Globus pallidus (tissue), 1 donor: ENCODE measurements at regions not wholly inside any gene's neighbourhood (a gene's known extent, or its start where the extent isn't known, plus 50 kb on each side); places are given as distances from the start of the nearest gene placed in this dataset.
"Not testable (repeated sequence)": the region's sequence is repeated elsewhere in the genome, so short reads cannot be mapped to it uniquely, and the experiment has no call there.

Source experiments
- DNase-seq: peaks from one replicate; pipeline ENCODE4 v3.0.0-alpha.2; 2015; ENCODE audit warnings: low spot score

DNA sequence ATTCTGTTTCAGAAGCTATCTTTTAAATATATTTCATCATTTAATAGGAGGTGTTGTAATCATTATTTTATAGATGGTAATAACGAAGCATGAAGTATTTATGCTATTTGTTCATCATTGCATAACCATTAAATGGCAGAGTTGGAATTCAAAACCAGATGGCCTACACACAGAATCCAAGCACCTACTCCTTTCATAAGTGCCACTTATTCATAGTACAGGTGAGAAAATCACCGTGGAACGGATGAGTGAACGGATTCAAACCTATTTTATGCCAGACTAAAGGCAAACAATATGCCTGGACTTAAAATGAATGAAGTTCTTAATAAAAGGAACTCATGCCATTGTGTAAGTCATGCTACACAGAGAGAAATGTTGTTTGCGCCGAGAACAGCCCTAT is 397.9 kb upstream of the ADGRB3 start:
- DNase-seq = no peak

DNA sequence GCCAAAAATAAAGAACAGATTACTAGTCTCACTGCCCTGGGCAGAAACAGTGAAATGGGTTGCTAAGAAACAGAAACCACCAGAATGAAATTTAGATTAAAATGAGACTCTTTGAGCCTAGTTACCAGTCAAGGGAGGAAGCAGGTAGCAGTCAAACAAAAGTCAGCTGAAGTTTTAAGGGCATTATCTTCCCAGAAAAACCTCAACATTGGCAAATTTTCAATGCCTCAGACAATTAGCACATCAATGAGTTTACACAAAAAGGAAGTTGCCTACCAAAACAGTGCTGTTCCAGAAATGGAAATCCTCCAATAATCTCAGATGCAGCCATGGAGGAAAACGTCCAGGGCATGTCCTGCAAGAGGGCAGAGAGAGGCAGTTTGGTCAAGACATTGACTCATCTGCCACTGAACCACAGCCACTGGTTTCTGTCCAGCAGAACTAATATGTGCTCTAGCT is 399.7 kb upstream of the ADGRB3 start:
- peak; percentile 20 for DNase-seq

GRCh38 chr6:68233623-68234022 is 401.5 kb upstream of the ADGRB3 start:
- DNase-seq = no peak

- no peak for DNase-seq
Observed at GRCh38 chr6:68229566-68229965, 405.5 kb upstream of the ADGRB3 start.

DNA sequence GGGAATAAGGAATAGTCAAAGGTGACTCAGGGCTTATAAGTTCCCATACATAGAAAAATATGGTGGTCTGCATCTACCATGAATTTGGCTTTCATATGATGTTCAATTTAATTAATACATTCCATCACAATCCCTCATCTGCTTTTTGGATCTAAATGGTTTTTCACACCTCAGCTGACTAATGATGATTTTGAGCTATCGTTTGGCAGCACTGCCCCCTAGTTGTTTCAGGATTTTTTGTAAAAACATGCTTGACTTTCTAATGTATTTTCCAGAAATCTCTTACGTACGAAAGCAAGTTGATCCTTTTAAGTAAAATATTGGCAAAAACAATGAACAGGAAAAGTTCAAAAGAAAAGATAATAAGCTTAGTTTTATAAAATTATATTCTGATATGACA is 408.6 kb upstream of the ADGRB3 start:
- peak; percentile 8 for DNase-seq

DNA sequence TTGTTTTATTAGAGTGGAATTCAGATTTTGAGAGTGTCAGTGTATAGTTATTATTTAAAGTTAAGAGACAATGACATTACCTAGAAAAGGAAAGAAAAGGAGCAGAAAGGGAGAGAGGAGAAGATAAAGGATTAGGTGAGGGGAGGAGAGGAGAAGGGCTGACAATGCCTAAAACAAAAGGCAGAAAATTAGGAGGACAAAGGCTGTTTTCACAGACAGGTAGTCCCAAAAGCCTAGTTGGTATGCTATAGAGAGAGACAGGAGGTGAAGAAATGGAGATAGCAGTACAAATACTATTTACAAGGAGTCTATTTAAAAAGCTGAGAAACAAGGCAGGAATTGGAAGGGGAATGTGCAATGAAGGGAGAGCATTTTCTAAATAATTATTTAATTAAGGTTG is 409.4 kb upstream of the ADGRB3 start:
- DNase-seq = no peak

- no peak for DNase-seq
Observed at GRCh38 chr6:68211242-68211795, 423.8 kb upstream of the ADGRB3 start.

- not testable (repeated sequence) for DNase-seq
Observed at GRCh38 chr6:68207612-68208011, 427.5 kb upstream of the ADGRB3 start.

- DNase-seq = no peak
Observed at GRCh38 chr6:68200929-68201328, 434.2 kb upstream of the ADGRB3 start.

GRCh38 chr6:68197356-68197755 is 437.7 kb upstream of the ADGRB3 start:
- no peak for DNase-seq

- DNase-seq = no peak
Observed at GRCh38 chr6:68196645-68197044, 438.4 kb upstream of the ADGRB3 start.

- not testable (repeated sequence) for DNase-seq
Observed at GRCh38 chr6:68195753-68196152, 439.3 kb upstream of the ADGRB3 start.

- DNase-seq = no peak
Observed at GRCh38 chr6:68194846-68195478, 440.1 kb upstream of the ADGRB3 start.

GRCh38 chr6:68192988-68193387 is 442.1 kb upstream of the ADGRB3 start:
- DNase-seq = no peak

DNA sequence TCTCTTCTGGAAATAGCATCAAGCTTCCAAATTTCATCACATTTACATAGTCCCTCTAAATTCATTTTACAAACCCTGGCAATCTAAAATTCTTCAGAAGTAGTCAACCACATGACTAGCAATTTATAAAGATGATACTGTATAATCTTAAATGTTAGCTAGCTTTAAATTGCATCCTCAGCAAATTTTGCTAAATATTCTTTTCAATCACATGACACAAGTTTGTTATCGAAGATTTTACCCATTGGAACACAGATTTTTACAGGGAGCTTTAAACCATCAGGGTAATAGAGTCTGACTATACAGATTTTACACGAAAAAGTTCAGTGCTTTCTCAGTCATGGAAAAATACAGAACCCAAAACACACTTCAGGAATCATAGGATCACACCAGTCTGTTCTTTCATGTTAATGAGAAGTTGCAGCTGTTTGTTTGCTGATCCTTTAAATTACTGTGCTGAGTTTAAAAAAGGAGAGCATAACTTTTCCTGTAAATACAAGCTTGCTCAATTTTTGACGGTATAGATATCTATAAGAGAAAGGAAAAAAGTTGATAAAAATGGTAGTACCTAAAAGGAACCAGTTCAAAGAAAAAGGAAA is 445.8 kb upstream of the ADGRB3 start:
- no peak for DNase-seq

GRCh38 chr6:68186870-68187269 is 448.2 kb upstream of the ADGRB3 start:
- no peak for DNase-seq

GRCh38 chr6:68182386-68182785 is 452.7 kb upstream of the ADGRB3 start:
- DNase-seq = no peak

- DNase-seq = not testable (repeated sequence)
Observed at GRCh38 chr6:68181027-68181426, 454.1 kb upstream of the ADGRB3 start.

- no peak for DNase-seq
Observed at GRCh38 chr6:68173616-68174015, 461.5 kb upstream of the ADGRB3 start.

DNA sequence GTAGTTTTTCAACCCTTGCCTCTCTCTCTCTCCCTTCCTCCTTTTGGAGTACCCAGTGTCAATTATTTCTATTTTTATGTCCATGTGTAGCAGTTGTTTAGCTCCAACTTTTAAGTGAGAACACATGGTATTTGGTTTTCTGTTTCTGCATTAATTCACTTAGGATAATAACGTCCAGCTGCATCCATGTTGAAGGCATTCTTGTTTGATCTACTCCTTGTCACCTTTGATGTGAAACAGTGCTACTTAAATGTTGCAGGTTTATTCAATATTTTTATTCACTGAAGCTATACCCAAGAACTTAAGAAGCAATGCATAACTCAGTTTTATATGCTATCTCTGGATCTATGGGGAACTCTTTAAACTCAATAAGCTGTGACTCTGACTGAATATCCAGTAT is 465.2 kb upstream of the ADGRB3 start:
- no peak for DNase-seq

DNA sequence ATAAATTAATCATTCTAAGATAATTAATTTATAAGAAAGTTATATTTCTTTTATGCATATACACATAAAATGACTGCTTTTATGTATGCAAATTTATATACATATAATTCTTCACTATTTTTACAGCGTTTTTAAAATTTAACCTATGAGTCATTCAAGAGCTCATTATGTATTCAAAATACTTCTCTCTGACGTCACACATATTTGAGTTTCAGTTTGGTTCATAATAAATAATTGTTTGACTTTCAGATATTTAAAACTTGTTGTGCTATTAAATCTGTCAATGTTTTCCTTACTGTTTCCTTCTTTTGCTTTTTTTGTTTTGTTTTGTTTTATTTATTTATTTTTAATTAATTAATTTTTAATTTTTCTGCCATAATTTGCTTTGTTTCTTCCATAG is 467.5 kb upstream of the ADGRB3 start:
- DNase-seq = no peak

DNA sequence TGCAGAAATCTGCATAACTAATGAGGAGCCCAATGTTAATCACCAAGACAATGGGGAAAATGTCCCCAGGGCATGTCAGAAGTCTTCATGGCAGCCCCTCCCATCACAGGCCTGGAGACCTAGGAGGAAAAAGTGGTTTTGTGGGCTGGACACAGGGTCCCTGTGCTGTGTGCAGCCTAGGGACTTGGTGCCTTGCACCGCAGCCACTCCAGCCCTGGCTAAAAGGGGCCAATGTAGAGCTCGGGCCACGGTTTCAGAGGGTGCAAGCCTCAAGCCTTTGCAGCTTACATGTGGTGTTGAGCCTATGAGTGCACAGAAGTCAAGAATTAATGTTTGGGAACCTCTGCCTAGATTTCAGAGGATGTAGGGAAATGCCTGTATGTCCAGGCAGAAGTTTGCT is 474.3 kb upstream of the ADGRB3 start:
- DNase-seq = not testable (repeated sequence)

- no peak for DNase-seq
Observed at GRCh38 chr6:68160348-68160747, 474.7 kb upstream of the ADGRB3 start.

DNA sequence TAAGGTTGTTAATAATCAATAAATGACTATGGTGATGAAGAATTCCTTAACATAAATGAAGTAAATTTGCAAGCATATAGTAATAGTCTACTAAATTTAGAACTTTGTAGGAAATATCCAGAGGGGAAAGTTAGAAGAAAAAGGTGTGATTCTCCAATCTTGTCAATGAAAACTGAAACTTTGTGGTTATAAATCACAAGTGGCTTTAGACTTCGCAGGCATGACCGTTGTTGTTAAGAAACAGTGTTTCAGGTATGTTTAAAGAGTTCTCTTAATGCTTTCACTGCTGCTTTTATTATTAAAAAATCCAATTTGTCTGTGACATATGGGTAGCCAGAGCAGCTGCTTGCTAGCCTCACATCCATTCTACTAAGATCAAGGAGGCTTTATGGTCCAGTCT is 475.6 kb upstream of the ADGRB3 start:
- no peak for DNase-seq
